Transverse colon (tissue), 4 donors: ENCODE measurements at regions not wholly inside any gene's neighbourhood (a gene's known extent, or its start where the extent isn't known, plus 50 kb on each side); places are given as distances from the start of the nearest gene placed in this dataset.

Experiments
- DNase-seq: peaks from one replicate; pipeline ENCODE4 v3.0.0-alpha.2; 2019
- H3K27ac ChIP-seq, 4 donors: fragments of 200-600 bp; sonication (generic); 2 replicates each; pipeline ENCODE4 v1.5.1; 2016 to 2018; ENCODE audit warnings: inconsistent platforms in 4 of 4
- H3K27me3 ChIP-seq: fragments of 200-600 bp; sonication (generic); 2 replicates; pipeline ENCODE4 v1.5.1; 2017; ENCODE audit warnings: inconsistent platforms
- H3K36me3 ChIP-seq, 4 donors: fragments of 200-600 bp; sonication (generic); 2 replicates each; pipeline ENCODE4 v1.5.1; 2017 to 2019; ENCODE audit warnings: inconsistent platforms in 4 of 4
- H3K4me1 ChIP-seq, 4 donors: fragments of 200-600 bp; sonication (generic); 2 replicates each; pipeline ENCODE4 v1.5.1; 2017 to 2020; ENCODE audit warnings: inconsistent platforms in 4 of 4
- H3K4me3 ChIP-seq, 4 donors: fragments of 200-600 bp; sonication (generic); 1 replicate in 1 of 4; 2 replicates in 3 of 4; pipeline versions ENCODE4 v1.5.1 to v1.6.1; 2017 to 2019; ENCODE audit warnings: inconsistent platforms in 4 of 4
- H3K9me3 ChIP-seq, 2 donors: fragments of 200-600 bp; sonication (generic); 2 replicates each; pipeline ENCODE4 v1.5.1; 2017 to 2019; ENCODE audit warnings: inconsistent platforms in 2 of 2
- CTCF ChIP-seq, 5 experiments: fragments of 200-600 bp in 3 of 5; fragments of 450-650 bp in 2 of 5; sonication (generic) in 3 of 5; IDR thresholded peaks; 1 replicate in 2 of 5; 2 replicates in 3 of 5; pipeline ENCODE4 v1.5.1; 2016 to 2017; ENCODE audit warnings: antibody characterized with exemption in 5 of 5, inconsistent platforms in 3 of 5, mild to moderate bottlenecking in 2 of 5, moderate library complexity in 1 of 5
- EP300 ChIP-seq: sonication (generic); formaldehyde crosslinking; IDR thresholded peaks from one replicate; pipeline ENCODE4 v1.6.1; 2017; ENCODE audit warnings: antibody characterized with exemption, low read depth
- POLR2A ChIP-seq: fragments of 450-650 bp; IDR thresholded peaks from one replicate; pipeline ENCODE4 v1.6.1; 2016; ENCODE audit warnings: antibody characterized with exemption, mild to moderate bottlenecking, moderate library complexity
- POLR2AphosphoS5 ChIP-seq, 3 donors: sonication (generic); formaldehyde crosslinking; IDR thresholded peaks; one replicate each; pipeline ENCODE4 v1.6.1; 2016; ENCODE audit warnings: antibody characterized with exemption in 3 of 3
- WGBS, 2 donors: methylation state at CpG; one replicate each; pipeline ENCODE4 v1.1.5; 2018; ENCODE audit warnings: low coverage in 1 of 2; 5-methylcytosine and 5-hydroxymethylcytosine counted together
- in situ Hi-C, 4 donors: fragments of 200-750 bp; cut with MboI; loops; one replicate each; pipeline versions ENCODE4 v1.15.0 to v1.15.1; 2017; ENCODE audit warnings: low sequenced_read_pairs in 3 of 4, low pct_ligation_motif_present in 1 of 4, low pct_unique_long_range_greater_than_20kb in 1 of 4
- intact Hi-C: fragments of 100-400 bp; cut with DNase I; formaldehyde crosslinking; loops from one replicate; pipeline ENCODE4 v1.15.1; 2023; ENCODE audit warnings: low total_unique reads

- Histone ChIP-seq H3K36me3 (no peaks in the 10 kb centered on the region), H3K4me3 (no peak overlapping the region), H3K4me1 (no peaks in the 10 kb centered on the region), H3K9me3 (no peaks in the 10 kb centered on the region), H3K27ac (no peak overlapping the region), H3K27me3 (no peaks in the 10 kb centered on the region)
- no peak for DNase-seq
- 52 to 66% methylated on average over 2 to 5 of the region's 5 CpGs for WGBS, 2 donors
- TF ChIP-seq POLR2AphosphoS5 (IDR thresholded peaks at IDR 0.05) (no peak), CTCF (IDR thresholded peaks at IDR 0.05) (peak in 2 of 5 experiments; percentile 11 to 14)
- intact Hi-C loops (no loop called here), in situ Hi-C loops (no loop called here)
Observed at GRCh38 chr6:18527836-18528743, 140.9 kb downstream of the RNF144B start.

- DNase-seq = no peak
- 71 to 75% methylated on average over 1 of the region's 1 CpG for WGBS, 2 donors
- Histone ChIP-seq H3K27ac (no peak overlapping the region), H3K27me3 (no peaks in the 10 kb centered on the region), H3K36me3 (no peaks in the 10 kb centered on the region), H3K4me3 (no peak overlapping the region), H3K4me1 (no peaks in the 10 kb centered on the region), H3K9me3 (no peaks in the 10 kb centered on the region)
- in situ Hi-C loops (no loop called here), intact Hi-C loops (no loop called here)
- TF ChIP-seq POLR2A = no peak
Observed at GRCh38 chr6:18530201-18530600, 143.1 kb downstream of the RNF144B start.

GRCh38 chr6:18532139-18532538, 145.0 kb downstream of the RNF144B start:
- TF ChIP-seq POLR2AphosphoS5 (IDR thresholded peaks at IDR 0.05) = no peak
- no peak for TF ChIP-seq EP300
- TF ChIP-seq CTCF (IDR thresholded peaks at IDR 0.05) = no peak
- TF ChIP-seq POLR2A = no peak
- Histone ChIP-seq H3K4me1 (no peaks in the 10 kb centered on the region), H3K27me3 (peaks cover 4% of the 10 kb centered on the region), H3K27ac (no peak overlapping the region), H3K9me3 (no peaks in the 10 kb centered on the region), H3K4me3 (no peak overlapping the region), H3K36me3 (no peaks in the 10 kb centered on the region)
- WGBS, 2 donors = 92 to 93% methylated on average over 2 of the region's 2 CpGs
- no peak for DNase-seq
- intact Hi-C loops = no loop called here
- in situ Hi-C loops = no loop called here

GRCh38 chr6:18533793-18534192, 146.6 kb downstream of the RNF144B start:
- Histone ChIP-seq H3K27ac (no peak overlapping the region), H3K4me3 (no peak overlapping the region), H3K9me3 (no peaks in the 10 kb centered on the region), H3K36me3 (no peaks in the 10 kb centered on the region), H3K4me1 (no peaks in the 10 kb centered on the region), H3K27me3 (peaks cover 4% of the 10 kb centered on the region)
- in situ Hi-C loops = no loop called here
- intact Hi-C loops = no loop called here
- 40 to 53% methylated on average over 1 to 5 of the region's 5 CpGs for WGBS, 2 donors
- no peak for DNase-seq
- no peak for TF ChIP-seq CTCF (IDR thresholded peaks at IDR 0.05)
- no peak for TF ChIP-seq POLR2A
- TF ChIP-seq EP300 = no peak
- no peak for TF ChIP-seq POLR2AphosphoS5 (IDR thresholded peaks at IDR 0.05)
